ENCODE measurements at regions not wholly inside any gene's neighbourhood (a gene's known extent, or its start where the extent isn't known, plus 50 kb on each side); places are given as distances from the start of the nearest gene placed in this dataset.

- no peak for DNase-seq (ENCODE audit: low read depth)
- no peak overlapping the region for H3K4me3 ChIP-seq (ENCODE audit: low read depth, low read length)
- no peak for TF ChIP-seq CTCF (IDR thresholded peaks at IDR 0.05; ENCODE audit: insufficient read depth, low read length)
These were observed 198.9 kb upstream of the SH3BP4 start for GRCh38 chr2:234752966-234753365.

DNA sequence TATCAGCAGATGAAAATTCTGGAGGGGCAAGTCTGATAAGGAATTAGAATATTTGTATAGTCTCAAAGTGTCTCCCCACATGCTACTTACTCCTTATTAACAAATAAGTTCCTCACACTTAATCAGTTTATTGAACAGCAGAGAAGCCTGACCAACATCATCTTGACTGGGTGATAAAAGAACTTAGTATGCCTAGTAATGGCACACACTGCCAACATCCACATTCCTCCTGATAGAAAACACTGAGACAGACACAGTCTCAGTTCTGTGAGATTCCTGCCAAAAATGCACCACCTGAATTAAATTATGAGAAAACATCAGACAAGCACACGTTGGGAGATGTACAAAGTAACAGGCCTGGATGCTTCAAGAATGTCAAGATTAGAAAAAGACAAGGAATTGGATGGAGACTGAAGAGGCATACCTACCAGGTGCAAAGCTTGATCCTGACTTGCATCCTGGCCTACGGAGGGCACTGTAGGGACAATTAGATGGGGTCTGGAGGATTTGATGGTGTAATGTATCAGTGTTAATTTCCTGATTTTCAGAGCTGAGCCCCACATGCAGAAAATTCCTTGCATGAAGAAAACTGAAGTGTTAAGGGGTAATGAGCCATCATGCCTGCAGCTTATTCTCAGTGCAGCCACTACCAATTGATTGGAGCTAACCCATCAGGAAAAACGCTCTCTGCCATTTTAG lies 200.4 kb upstream of the SH3BP4 start:
- H3K4me3 ChIP-seq (ENCODE audit: low read depth, low read length) = no peak overlapping the region
- TF ChIP-seq CTCF (IDR thresholded peaks at IDR 0.05; ENCODE audit: insufficient read depth, low read length) = no peak
- peak; percentile 50 for DNase-seq (ENCODE audit: low read depth)

DNA sequence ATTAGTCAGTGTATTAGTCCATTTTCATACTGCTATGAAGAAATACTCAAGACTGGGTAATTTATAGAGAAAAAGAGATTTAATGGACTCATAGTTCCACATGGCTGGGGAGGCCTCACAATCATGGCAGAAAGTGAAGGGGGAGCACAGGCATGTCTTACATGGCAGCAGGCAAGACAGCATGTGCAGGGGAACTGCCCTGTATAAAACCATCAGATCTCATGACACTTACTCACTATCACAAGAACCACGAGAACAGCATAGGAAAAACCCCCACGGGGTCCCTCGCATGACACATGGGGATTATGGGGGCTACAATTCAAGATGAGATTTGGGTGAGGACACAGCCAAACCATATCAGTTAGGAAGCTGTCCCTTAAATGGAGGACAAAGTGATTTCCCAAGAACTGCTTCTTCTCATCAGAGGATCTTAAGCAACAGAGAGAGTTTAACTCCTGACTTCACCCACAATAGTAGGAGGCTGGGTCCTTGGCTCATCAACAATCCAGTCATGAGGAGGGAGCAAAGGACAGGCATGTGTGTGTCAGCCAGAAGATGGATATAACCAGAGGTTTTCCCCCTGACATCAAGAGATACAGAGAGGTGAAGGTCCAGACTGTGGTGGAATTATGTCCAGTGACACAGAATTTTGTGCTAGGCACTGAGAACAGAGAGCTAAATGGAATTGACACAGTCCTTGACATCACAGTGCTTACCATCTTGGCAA lies 203.8 kb upstream of the SH3BP4 start:
- no peak overlapping the region for H3K4me3 ChIP-seq (ENCODE audit: low read depth, low read length)
- TF ChIP-seq CTCF (IDR thresholded peaks at IDR 0.05; ENCODE audit: insufficient read depth, low read length) = no peak
- DNase-seq (ENCODE audit: low read depth) = no peak

GRCh38 chr2:234747032-234747431 lies 204.8 kb upstream of the SH3BP4 start:
- H3K4me3 ChIP-seq (ENCODE audit: low read depth, low read length) = no peak overlapping the region
- TF ChIP-seq CTCF (IDR thresholded peaks at IDR 0.05; ENCODE audit: insufficient read depth, low read length) = no peak
- DNase-seq (ENCODE audit: low read depth) = peak; percentile 70

DNA sequence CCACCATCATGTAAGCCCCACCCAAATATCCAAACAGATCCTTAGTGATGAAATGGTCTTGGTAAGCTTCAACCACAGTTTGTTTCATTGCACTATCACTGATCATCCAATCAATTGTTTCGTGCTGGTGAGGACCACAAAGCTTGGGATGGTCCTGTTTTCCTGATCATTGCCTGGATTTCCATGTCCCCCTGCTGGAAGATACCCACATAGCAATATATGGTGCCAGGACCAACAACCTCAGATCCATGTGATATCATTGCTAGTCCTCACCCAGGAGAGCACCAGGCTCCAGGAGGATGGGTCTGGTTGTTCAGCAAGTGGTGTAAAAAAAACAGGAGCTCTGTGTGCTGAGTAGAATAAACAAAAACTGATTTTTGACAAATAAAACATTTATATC lies 206.5 kb upstream of the SH3BP4 start:
- DNase-seq (ENCODE audit: low read depth) = no peak
- no peak overlapping the region for H3K4me3 ChIP-seq (ENCODE audit: low read depth, low read length)
- TF ChIP-seq CTCF (IDR thresholded peaks at IDR 0.05; ENCODE audit: insufficient read depth, low read length) = peak; percentile 18

DNA sequence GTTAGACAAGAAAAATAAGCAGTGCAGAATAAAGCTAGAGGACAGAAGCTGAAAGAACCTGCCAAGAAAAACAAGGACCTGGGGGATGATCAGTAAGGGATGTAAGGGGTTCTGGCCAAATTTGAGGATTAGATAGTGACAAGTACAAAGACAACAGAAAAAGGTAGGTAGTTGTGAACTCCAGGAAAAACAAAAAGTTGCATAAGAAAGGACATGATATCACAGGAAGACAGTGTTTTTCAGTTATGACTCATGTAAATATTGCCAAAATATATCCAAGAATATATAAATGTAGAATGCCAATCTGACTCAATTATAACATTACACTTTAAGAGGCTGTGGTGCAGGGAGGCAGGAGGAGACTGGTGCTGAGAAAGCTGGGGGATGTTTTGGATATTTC lies 209.8 kb upstream of the SH3BP4 start:
- no peak for DNase-seq (ENCODE audit: low read depth)
- TF ChIP-seq CTCF (IDR thresholded peaks at IDR 0.05; ENCODE audit: insufficient read depth, low read length) = no peak
- H3K4me3 ChIP-seq (ENCODE audit: low read depth, low read length) = no peak overlapping the region

Data from fibroblast of the aortic adventitia (primary cell).